GM21529 (cell line): ENCODE measurements at regions not wholly inside any gene's neighbourhood (a gene's known extent, or its start where the extent isn't known, plus 50 kb on each side); places are given as distances from the start of the nearest gene placed in this dataset.

ENCODE experiments used
- ATAC-seq: cut with Tn5 transposase; IDR thresholded peaks from one replicate; pipeline ENCODE4 v1.9.1; 2021; ENCODE audit not compliant: unreplicated experiment

DNA sequence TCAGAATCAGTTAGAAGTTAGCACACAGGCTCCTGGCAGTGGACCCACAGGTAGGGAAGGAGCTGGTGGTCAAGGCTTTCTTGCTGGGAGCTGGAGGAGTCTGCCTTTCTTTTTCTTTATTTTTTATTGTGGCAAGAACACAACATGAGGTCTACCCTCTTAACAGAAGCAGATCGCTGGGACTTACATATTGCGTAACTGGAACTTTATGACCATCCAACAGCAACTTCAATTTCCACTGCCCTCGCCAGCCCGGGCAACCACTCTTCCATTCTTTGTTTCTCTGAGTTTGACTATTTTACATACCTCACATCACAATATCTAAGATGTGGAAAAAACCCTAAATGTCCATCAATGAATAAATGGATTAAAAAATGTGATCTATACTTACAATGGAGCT is 147.8 kb upstream of the AJAP1 start:
- no peak for ATAC-seq

GRCh38 chr1:4509206-4509605 is 145.2 kb upstream of the AJAP1 start:
- no peak for ATAC-seq

GRCh38 chr1:4510276-4510691 is 144.1 kb upstream of the AJAP1 start:
- no peak for ATAC-seq

- no peak for ATAC-seq
These were observed 143.0 kb upstream of the AJAP1 start for GRCh38 chr1:4511374-4511773.

DNA sequence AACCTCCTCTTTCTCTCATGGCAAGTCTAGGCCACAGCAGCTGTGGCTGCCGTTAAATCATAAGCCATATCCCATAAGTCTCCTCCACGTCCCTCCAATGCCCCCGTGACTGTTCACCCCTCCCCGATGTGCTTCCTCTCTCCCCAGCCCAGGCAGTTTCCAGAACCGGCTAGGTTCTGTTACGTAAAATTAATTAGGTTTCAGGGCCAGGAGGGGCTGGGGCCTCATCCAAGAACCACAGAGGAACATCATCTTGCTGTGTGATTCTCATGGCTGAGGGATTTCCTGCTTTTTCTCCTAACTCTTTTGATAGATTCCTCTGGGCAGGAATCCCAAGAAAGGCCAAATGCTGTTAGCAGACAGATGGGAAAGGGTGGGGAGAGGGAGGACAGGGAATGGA is 141.8 kb upstream of the AJAP1 start:
- no peak for ATAC-seq

DNA sequence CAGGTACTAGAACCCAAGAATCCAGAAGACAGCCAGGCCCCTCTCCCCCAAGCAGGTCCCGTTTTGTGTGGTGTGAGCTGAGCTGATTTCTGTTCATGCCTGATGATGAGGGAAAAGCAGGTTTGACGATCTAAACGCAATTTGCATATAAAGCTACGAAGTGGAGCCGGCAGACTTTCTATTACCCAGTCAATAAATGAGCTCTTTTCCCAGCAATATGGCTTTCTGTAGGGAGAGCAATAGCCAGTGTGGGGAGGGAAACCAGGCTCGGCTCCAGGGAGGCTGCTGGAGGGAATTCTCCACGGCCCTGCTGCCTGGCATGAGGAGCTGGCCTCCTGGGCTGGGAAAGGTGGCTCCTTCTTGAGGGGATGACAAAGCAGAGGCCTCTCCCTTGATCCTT is 140.7 kb upstream of the AJAP1 start:
- ATAC-seq, result no peak

GRCh38 chr1:4515727-4516289 is 138.6 kb upstream of the AJAP1 start:
- no peak for ATAC-seq

- no peak for ATAC-seq
These were observed 137.8 kb upstream of the AJAP1 start for GRCh38 chr1:4516596-4516995.

GRCh38 chr1:4517186-4517954 is 137.0 kb upstream of the AJAP1 start:
- ATAC-seq, result no peak

- no peak for ATAC-seq
These were observed 135.8 kb upstream of the AJAP1 start for GRCh38 chr1:4518621-4519020.

DNA sequence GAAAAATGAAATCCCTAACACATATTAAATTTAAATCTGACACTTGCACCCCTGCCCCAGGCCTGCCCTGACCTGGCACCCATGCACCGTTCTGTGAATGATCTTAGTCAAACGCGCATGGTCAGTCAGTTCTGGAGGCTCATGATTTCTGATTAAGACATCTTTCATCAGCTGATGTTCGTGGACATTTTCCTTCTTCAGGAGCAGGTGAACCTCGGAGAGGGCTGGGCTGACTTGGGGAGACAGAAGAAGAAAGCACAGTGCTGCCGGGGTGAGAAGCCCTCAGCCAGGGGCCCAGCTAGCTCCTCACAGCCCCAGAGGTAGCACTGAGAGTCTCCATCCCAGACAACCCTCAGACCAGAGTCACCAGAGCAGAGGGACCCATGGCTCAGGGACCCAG is 134.5 kb upstream of the AJAP1 start:
- ATAC-seq, result no peak

GRCh38 chr1:4523551-4523950 is 130.9 kb upstream of the AJAP1 start:
- ATAC-seq, result no peak

- ATAC-seq, result no peak
These were observed 127.7 kb upstream of the AJAP1 start for GRCh38 chr1:4526747-4527146.

DNA sequence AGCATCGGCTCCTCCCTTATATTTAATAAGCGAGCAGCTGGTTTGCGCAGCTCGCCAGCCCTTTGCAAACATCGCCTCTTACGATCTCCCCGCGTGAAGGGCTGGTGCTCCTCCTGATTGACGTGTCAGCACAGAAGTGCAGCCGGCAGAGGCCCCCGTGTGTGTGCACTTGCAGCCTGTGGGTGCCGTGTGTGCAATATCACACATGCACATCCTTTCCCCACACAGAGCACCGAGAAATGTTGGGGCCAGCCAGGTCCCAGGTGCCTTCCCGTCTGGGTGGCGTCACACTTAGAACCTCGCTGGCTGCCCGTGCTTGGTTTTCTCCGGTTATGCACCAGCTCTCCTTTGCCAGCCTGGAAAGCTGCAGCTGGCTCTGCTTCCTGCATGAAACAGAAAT is 126.6 kb upstream of the AJAP1 start:
- no peak for ATAC-seq

DNA sequence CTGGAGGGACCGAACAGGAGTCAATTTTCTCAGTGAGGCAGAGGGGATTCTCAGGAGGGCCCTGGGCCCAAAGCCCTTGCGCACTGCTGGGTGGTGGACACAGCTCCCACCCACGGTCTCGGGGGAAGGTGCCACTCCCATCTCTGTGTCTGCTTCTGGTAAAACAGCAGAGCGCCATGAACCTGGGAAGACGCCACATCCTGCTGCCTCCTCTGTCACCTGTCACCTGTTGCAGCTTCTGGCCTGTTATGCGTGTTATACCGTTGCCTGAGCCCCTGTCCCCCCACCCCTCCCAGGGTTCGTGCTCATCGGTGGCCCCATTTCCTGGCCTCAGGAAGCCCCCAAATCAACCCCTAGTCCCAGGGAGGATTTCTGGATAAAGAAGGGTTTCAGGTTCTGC is 125.8 kb upstream of the AJAP1 start:
- ATAC-seq, result no peak

DNA sequence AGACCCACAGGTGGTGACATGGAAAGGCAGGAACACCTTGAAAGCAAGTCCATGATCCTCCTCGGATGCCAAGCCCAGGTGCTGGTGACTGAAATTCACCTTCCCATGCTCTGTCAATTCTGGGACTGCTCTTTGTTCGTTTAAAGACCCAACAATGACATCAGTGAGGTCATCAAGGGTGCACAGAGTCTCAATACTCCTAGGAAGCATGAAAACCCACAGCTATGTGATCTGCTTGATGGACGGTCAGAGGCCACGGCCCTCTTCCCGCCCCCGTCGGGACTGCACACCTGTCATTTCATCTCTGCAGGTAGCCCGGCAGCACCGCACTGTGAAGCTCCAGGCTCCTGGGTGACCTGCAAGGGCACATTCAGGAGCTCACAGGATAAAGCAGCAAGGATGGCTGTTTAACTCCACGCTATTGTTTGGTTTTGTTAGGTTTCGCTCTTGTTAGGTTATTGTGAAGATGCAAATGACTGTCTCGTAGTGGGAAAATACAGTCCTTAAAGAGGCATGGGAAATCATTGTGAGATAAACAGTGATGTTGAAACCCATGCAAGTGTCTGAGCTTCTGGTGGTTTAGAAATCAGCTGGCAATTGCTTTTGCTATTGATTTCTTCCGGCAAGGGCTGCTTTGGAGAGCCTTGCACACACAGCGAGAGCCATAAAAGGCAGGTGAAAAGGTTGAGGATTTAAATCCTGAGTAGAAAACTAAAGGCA is 124.8 kb upstream of the AJAP1 start:
- ATAC-seq, result no peak

- ATAC-seq, result no peak
These were observed 124.1 kb upstream of the AJAP1 start for GRCh38 chr1:4530166-4530785.

DNA sequence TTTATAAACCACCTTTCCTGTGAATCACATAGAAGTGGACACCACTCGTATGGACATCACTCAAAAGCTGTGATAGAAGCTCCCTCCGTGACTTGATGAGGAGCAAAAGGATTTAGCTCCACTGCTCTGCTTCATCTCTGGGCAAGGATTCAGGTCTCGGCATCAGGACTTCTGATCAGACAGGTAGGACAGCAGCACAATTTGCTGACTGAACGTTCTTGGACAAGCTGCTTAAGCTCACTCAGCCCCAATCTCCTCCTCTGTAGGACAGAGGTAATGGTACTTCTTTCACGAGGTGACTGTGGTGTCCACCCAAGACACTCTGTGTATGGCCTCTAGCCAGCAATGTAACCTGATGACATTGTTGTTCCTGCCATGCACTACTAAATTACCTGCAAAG is 122.6 kb upstream of the AJAP1 start:
- no peak for ATAC-seq

DNA sequence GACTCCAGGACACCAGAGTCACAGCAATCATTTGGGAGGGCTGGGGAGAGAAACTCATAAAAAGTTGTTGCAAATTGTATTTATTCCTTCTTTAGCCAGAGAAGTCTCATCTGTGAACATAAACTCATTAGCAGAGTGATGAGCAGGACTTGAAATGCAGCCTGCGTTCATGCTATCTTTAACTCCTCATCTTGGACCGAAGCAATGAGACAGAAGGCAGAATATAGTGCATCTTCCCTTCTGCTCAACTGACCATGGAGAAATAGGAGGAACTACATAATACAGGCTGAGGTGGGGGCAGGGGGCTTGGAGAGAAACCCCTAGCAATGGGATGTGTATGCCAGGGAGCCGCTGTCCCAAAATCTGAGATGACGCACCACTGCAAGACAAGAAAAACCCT is 121.8 kb upstream of the AJAP1 start:
- no peak for ATAC-seq

- ATAC-seq, result no peak
These were observed 107.5 kb upstream of the AJAP1 start for GRCh38 chr1:4546911-4547310.

DNA sequence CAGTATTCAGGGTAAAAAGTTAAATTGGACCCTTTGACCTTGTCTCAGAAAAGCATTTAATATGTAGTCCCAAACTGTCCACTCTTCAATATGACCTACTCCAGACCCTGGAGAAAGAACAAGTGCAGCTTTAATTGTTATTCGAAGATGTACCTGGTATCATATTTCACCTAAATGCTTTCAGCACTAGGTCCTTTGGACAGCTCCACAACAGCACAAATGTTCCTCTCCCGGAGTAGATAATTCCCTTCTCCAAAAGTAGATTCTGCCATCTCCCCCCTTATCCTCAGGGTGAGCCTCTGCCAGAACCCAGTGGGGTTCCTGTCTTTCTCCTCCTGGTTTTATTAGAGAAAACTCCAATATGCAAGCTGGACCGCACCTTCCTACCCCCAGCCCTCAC is 104.5 kb upstream of the AJAP1 start:
- ATAC-seq, result no peak

- no peak for ATAC-seq
These were observed 103.5 kb upstream of the AJAP1 start for GRCh38 chr1:4550941-4551340.
